Motor neuron (in vitro differentiated cells): ENCODE measurements at regions not wholly inside any gene's neighbourhood (a gene's known extent, or its start where the extent isn't known, plus 50 kb on each side); places are given as distances from the start of the nearest gene placed in this dataset.
A peak's percentile ranks its signal among the peaks of the same experiment; 100 is the strongest.
"Not testable (repeated sequence)": the region's sequence is repeated elsewhere in the genome, so short reads cannot be mapped to it uniquely, and the experiment has no call there.

Experiments used
- ATAC-seq, 8 experiments: fragments of 200-7000 bp; cut with Tn5 transposase; replicated peaks in 6 of 8; 2 replicates each; pipeline ENCODE4 v1.8.0; 2021; ENCODE audit warnings: mild to moderate bottlenecking in 8 of 8, moderate library complexity in 8 of 8
- H3K27ac ChIP-seq, 2 donors: fragments of 250-450 bp; sonication (Bioruptor Pico); 2 replicates each; pipeline ENCODE4 v1.9.0; 2021; ENCODE audit warnings: antibody characterized with exemption in 2 of 2, mild to moderate bottlenecking in 2 of 2, moderate library complexity in 1 of 2
- H3K4me1 ChIP-seq, 2 donors: fragments of 250-450 bp; sonication (Bioruptor Pico); replicated peaks in 1 of 2; 2 replicates each; pipeline ENCODE4 v1.6.1; 2021; ENCODE audit warnings: antibody characterized with exemption in 2 of 2, mild to moderate bottlenecking in 2 of 2, moderate library complexity in 1 of 2
- H3K4me3 ChIP-seq, 5 donors: fragments of 250-450 bp; sonication (Bioruptor Pico); 2 replicates each; pipeline ENCODE4 v1.9.0; 2021; ENCODE audit warnings: antibody characterized with exemption in 5 of 5, mild to moderate bottlenecking in 5 of 5, moderate library complexity in 4 of 5
- WGBS, 10 experiments: fragments of 450-650 bp; shearing (Covaris generic); methylation state at CpG; one replicate each; pipeline ENCODE4 v1.0.0; 2022; 5-methylcytosine and 5-hydroxymethylcytosine counted together
- in situ Hi-C, 9 experiments: fragments of 400-800 bp; cut with MboI; loops; one replicate each; pipeline ENCODE4 v1.15.0; 2021; ENCODE audit warnings: low sequenced_read_pairs in 9 of 9, low pct_unique_long_range_greater_than_20kb in 2 of 9; ENCODE audit not compliant: unreplicated experiment in 9 of 9

DNA sequence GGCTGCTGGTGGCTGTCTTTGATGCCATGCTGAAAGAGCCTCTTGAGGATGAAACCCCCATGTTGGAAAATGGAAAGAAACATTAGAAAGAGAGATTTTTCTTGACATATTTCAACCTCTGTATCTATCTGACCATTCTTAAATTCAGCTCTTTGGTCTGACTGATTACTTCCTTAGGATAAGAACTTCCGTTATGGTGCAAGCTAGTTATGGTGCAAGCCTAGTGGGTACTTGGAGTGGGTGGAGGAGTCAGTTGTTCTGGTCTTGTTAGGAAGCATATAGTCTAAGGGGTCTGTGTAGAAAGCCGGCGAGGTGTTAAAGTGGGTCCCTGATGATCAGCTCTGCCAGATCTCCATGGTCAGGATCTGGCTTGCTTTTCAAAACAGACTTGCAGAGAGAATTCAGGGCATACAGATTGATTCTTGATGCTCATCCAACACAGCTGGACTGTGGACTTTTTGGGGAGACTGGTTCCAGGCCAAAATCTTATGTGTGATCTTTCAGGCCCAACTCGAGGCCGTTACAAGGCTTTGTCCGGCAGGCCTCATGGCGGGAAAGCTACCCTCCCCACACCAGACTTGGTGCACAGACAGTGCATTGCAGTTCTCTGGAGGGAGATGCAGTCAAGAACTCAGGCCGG is 82.8 kb upstream of the BOD1L1 start:
- H3K4me1 ChIP-seq = peaks cover 4 to 6% of the 10 kb centered on the region in 2 donors
- in situ Hi-C loops = no loop called here
- ATAC-seq = no peak
- no peak overlapping the region for H3K27ac ChIP-seq
- H3K4me3 ChIP-seq = no peak overlapping the region
- WGBS, 10 experiments = 27 to 100% (median 88%) methylated on average over 1 to 5 of the region's 8 CpGs; no CpG with 5 or more reads in 2 of the 10 experiments

DNA sequence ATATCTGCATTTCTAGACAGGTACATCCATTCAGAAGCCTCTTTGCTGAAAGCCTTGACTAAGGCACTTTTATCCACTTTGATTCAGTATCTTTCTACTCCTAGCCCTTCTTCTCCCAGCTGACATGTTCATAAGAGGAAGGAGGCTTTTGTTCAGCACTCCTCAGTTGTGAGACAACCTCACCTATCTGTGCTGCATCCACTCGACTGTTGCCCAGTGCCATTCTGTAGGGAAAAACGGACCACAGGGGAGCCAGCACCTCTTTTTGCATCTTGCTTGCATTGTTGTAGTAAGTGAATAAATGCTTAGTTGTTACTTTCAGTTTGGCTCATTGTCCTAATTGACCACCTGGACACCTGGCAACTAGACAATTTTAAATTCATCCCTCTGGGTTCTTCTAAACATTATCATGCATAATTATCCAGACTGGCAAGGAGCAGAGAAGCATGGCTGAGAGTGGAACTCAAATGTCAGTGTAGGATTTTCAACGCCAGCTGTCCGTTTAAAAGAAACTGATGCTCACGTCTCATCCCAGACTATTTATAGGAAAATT is 83.8 kb upstream of the BOD1L1 start:
- Histone ChIP-seq H3K4me3 (no peak overlapping the region), H3K4me1 (peaks cover 0 to under 1% of the 10 kb centered on the region in 2 donors), H3K27ac (no peak overlapping the region)
- no peak for ATAC-seq
- in situ Hi-C loops = no loop called here
- whole genome bisulfite sequencing, 10 experiments = 0 to 100% (median 60%) methylated on average over 1 to 3 of the region's 5 CpGs; no CpG with 5 or more reads in 5 of the 10 experiments

DNA sequence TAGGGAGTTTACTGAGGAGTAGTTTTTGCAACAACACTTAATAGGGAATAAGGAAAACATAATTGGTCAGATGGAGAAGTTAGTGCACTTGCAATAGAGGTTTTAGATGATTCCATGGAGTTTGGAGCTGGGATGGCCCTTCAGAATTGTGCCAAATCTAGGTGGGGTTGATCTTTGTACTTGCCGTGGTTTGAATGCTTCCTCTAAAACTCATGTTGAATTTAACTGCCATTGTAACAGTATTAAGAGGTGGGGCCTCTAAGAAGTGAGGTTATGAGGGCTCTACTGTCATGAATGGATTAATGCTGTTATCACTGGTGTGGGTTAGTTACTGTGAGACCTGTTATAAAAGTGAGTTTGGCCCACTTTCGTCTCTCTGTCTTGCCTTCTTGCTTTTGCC is 94.4 kb upstream of the BOD1L1 start:
- no peak for ATAC-seq
- in situ Hi-C loops = no loop called here
- WGBS, 10 experiments = 6 to 100% (median 70%) methylated on average over 1 to 2 of the region's 2 CpGs; no CpG with 5 or more reads in 5 of the 10 experiments
- no peak overlapping the region for H3K27ac ChIP-seq
- no peak overlapping the region for H3K4me3 ChIP-seq
- peaks cover 0 to 2% of the 10 kb centered on the region in 2 donors for H3K4me1 ChIP-seq

DNA sequence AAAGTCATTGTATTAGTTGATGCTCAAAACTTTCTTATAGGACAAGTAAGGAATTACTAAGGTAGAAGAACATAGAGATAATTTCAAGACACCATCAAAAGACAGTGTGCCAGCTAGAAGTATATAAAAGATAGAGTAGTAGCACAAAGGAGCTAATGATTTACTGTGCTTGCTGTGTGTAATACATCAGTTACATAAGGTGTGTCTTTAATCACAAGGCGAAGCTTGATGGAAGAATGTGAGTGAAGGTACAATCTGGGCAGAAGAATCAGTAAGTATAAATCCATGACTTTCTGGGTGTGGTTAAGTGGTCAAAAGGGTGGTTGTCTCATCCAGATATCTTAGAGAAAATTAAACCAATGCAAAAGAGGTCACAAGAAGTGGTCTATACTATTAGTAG is 95.1 kb upstream of the BOD1L1 start:
- ATAC-seq = no peak
- Histone ChIP-seq H3K27ac (no peak overlapping the region), H3K4me3 (no peak overlapping the region), H3K4me1 (peaks cover 0 to 2% of the 10 kb centered on the region in 2 donors)
- 0 to 100% (median 77%) methylated on average over 1 of the region's 1 CpG; no CpG with 5 or more reads in 2 of the 10 experiments for WGBS, 10 experiments
- in situ Hi-C loops = no loop called here

DNA sequence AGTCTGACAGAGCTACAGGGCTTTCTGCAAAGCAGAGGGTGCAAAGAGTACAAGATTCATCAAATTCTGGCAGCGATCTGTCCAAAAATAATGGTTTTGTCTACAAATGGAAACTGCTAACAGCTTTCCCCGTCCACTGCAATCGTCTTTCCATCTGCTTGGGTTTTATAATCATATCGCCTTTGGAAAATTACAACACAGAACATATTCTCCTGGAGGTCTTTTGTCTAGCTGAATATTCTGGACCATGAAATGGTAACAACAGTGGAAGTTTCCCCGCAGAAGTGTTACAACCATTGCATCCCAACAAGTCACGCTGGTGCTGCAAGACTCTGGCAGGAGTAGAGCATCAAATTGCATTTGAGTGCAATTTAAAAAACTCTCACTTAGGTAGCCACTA is 101.2 kb upstream of the BOD1L1 start:
- Histone ChIP-seq H3K4me3 (no peak overlapping the region), H3K4me1 (no peaks in the 10 kb centered on the region), H3K27ac (no peak overlapping the region)
- in situ Hi-C loops = no loop called here
- ATAC-seq = no peak
- WGBS, 10 experiments = 11 to 100% (median 79%) methylated on average over 1 to 6 of the region's 6 CpGs

DNA sequence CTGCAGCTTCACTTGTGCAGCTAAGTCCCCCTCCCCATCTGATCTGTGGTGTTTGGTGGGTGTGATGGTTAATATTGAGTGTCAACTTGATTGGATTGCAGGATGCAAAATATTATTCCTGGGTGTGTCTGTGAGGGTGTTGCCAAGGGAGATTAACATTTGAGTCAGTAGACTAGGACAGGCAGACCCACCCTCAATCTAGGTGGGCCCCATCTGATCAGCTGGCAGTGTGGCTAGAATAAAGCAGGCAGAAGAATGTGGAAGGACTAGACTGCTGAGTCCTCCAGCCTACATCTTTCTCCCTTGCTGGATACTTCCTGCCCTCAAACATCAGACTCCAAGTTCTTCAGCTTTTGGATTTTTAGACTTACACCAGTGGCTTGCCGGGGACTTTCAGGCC is 103.5 kb upstream of the BOD1L1 start:
- in situ Hi-C loops = no loop called here
- Histone ChIP-seq H3K27ac (no peak overlapping the region), H3K4me1 (no peaks in the 10 kb centered on the region), H3K4me3 (no peak overlapping the region)
- ATAC-seq = peak in 2 of 8 experiments; percentile 71 to 89
- WGBS, 10 experiments = 0 to 100% (median 100%) methylated on average over 1 of the region's 1 CpG; no CpG with 5 or more reads in 7 of the 10 experiments

DNA sequence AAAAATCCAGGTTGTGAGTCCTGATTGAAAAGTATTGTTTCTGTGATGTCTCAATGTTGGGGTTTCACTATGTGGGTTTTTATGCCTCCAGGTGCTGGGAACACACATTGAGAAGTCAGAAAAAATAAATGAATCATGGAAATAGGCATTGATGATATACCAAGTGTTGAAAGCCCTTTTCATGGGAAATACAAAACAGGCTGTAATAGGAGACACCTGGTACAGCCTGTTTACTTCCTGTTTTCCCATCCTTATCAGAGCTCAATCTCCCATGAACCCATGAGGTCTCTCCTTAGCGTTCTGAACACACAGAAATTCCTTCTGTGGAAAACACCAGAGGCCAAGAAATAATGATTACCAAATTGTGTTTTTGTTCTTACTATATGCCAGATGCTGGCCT is 106.3 kb upstream of the BOD1L1 start:
- Histone ChIP-seq H3K4me1 (no peaks in the 10 kb centered on the region), H3K4me3 (no peak overlapping the region), H3K27ac (no peak overlapping the region)
- WGBS, 10 experiments = 0 to 100% (median 83%) methylated on average over 1 of the region's 1 CpG; no CpG with 5 or more reads in 3 of the 10 experiments
- no peak for ATAC-seq
- in situ Hi-C loops = no loop called here

DNA sequence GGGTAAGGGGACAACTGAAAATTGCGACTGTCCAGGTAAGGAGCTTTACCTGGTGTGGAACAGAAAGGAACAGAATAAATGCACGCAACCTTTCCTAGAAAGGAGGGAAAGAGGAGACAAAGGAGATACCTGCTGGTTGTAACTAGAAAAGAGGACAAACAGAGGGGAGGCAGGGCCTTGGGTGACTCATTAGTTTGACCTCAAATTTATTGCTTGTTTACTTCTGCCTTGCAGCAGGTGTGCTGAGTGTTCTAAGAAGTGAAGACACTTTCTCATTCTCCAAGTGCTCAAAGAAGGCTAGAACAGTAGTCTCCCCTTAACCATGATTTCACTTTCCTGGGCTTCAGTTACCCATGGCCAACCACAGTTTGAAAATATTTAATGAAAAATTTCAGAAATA is 123.1 kb upstream of the BOD1L1 start:
- WGBS, 10 experiments = 0 to 100% (median 43%) methylated on average over 1 to 2 of the region's 2 CpGs; no CpG with 5 or more reads in 2 of the 10 experiments
- Histone ChIP-seq H3K4me3 (no peak overlapping the region), H3K27ac (no peak overlapping the region), H3K4me1 (no peaks in the 10 kb centered on the region)
- ATAC-seq = no peak
- in situ Hi-C loops = no loop called here

DNA sequence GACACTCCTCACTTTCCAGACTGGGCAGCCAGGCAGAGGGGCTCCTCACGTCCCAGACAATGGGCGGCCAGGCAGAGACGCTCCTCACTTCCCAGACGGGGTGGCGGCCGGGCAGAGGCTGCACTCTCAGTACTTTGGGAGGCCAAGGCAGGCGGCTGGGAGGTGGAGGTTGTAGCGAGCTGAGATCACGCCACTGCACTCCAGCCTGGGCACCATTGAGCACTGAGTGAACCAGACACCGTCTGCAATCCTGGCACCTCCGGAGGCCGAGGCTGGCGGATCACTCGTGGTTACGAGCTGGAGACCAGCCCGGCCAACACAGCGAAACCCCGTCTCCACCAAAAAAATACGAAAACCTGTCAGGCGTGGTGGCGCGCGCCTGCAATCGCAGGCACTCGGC is 134.1 kb upstream of the BOD1L1 start:
- H3K27ac ChIP-seq, H3K4me1 ChIP-seq, ATAC-seq, in situ Hi-C loops, H3K4me3 ChIP-seq: not testable (repeated sequence)
- no CpG with 5 or more reads among the region's 25 CpGs for WGBS, 10 experiments

DNA sequence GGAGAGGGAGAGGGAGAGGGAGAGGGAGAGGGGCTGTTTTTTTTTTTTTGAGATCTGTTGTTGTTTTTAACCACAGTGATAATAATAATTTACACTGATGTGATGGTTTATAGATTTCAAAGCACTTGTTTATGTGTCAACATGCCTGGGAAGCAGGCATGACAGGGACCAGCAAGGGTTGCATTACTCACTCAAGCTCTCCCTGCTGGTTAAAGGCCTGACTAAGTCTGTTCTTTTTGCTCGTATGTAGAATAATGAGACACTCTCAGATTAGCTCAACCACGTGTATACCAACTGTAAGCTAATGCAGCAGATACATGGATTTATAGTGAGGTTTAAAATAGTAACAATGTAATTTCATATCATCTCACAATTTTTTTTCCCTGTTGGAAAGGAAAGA is 134.6 kb upstream of the BOD1L1 start:
- Histone ChIP-seq H3K27ac (no peak overlapping the region), H3K4me3 (no peak overlapping the region), H3K4me1 (no peaks in the 10 kb centered on the region)
- in situ Hi-C loops = no loop called here
- WGBS, 10 experiments = 0 to 94% (median 67%) methylated on average over 1 to 2 of the region's 2 CpGs; no CpG with 5 or more reads in 3 of the 10 experiments
- peak in 1 of 8 experiments; percentile 55 for ATAC-seq

DNA sequence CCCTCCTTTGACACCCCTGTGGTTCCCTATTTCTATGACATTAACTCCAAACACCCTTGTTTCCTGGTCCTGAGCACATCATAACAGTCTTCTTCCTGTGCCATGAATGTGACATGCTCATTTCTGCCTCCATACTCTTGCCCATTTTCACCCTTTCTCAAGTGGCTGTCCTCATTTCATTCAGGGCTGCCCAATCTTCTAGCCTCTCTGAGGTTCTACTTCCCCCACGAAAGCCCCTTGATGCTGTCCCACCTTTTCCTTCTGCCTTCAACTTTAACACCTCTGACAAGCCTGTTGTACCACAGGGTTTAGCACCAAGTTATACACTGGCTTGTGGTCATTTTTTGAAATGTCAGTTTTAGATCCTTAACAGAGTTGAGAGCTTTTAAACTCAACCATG is 136.2 kb upstream of the BOD1L1 start:
- no peaks in the 10 kb centered on the region for H3K4me1 ChIP-seq
- H3K27ac ChIP-seq = no peak overlapping the region
- 0 to 86% (median 55%) methylated on average over 1 of the region's 1 CpG; no CpG with 5 or more reads in 4 of the 10 experiments for WGBS, 10 experiments
- in situ Hi-C loops = no loop called here
- ATAC-seq = no peak
- no peak overlapping the region for H3K4me3 ChIP-seq

DNA sequence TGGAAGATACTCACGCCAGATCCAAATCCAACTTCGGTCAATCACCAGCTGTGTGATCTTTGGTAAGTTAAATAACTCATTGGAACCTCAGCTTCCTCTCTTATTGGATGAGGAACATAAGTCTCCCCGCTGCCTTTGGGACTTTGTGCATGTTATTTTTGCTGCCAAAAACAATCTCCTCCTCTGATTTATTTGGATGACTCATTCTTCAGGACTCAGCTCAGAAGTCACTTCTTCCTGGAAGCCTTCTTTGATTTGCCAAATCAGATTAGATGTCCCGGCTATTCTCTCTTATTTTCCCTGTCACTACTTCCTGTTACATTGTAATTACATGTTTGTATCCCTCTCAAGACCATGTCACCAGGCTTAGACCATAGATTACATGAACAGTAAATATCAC is 138.0 kb upstream of the BOD1L1 start:
- in situ Hi-C loops = no loop called here
- Histone ChIP-seq H3K27ac (no peak overlapping the region), H3K4me3 (no peak overlapping the region), H3K4me1 (no peaks in the 10 kb centered on the region)
- ATAC-seq = no peak
- WGBS, 10 experiments = 50 to 92% (median 71%) methylated on average over 1 to 4 of the region's 4 CpGs

DNA sequence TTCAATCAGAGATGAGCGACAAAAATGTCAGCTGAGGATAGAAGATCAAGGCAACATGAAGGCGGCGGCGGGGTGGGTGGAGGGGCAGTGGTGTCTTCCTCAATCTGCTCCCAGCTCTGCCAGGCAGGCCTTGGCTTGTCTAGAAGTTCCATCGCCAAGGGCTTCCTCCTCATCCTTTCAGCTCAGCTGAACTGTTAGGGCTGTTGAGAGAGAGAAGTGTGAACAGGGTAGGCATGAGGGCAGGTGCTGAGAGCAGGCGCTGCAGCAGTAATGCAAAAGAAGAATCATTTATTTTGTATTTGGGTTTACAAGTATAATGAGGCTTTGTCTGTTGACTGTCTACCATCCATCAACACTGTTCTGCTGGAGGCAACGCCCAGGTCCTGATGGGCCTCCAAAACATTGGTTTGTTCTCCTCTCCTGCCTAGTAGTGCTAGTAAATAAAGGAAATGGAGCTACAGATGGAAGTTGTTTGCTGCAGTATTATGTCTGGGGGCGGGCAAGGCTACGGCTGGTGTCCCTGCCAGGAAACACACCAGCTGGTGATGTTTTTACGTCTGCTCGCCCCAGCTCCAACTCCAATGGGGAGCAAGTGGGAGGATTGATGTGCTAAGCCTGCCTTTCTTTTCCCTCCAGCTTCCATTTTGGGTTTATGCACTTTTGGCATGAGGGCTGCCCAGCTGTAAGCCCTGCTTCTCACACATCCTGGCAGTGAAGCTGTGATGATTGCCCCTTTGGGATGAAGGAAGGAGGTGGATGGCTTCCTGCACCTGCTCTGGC is 139.4 kb upstream of the BOD1L1 start:
- 43 to 83% (median 80%) methylated on average over 1 to 10 of the region's 11 CpGs; no CpG with 5 or more reads in 3 of the 10 experiments for WGBS, 10 experiments
- in situ Hi-C loops = no loop called here

More for the DNA sequence above, 139.4 kb upstream of the BOD1L1 start:
- no peaks in the 10 kb centered on the region for H3K4me1 ChIP-seq
- H3K27ac ChIP-seq = no peak overlapping the region
- peak in 2 of 8 experiments; percentile 50 to 69 for ATAC-seq
- no peak overlapping the region for H3K4me3 ChIP-seq
